Loucy (cell line): ENCODE measurements at regions not wholly inside any gene's neighbourhood (a gene's known extent, or its start where the extent isn't known, plus 50 kb on each side); places are given as distances from the start of the nearest gene placed in this dataset.

Source experiments
- H2AFZ ChIP-seq: fragments of 200-600 bp; sonication (generic); 2 replicates; pipeline ENCODE4 v1.6.0; 2016; ENCODE audit warnings: antibody characterized with exemption, mild to moderate bottlenecking, low read length, moderate library complexity
- H3F3A ChIP-seq: fragments of 200-600 bp; 2 replicates; pipeline ENCODE4 v1.6.0; 2016; ENCODE audit warnings: antibody characterized with exemption, low read depth, mild to moderate bottlenecking
- H3K27me3 ChIP-seq: fragments of 200-600 bp; sonication (generic); 2 replicates; pipeline ENCODE4 v1.6.1; 2014; ENCODE audit warnings: low read length, mild to moderate bottlenecking; ENCODE audit not compliant: insufficient read depth, poor library complexity, severe bottlenecking
- H3K36me3 ChIP-seq: fragments of 200-600 bp; sonication (generic); 2 replicates; pipeline ENCODE4 v1.6.1; 2016; ENCODE audit warnings: low read length; ENCODE audit not compliant: insufficient read depth
- H3K4me1 ChIP-seq: fragments of 200-600 bp; sonication (generic); 2 replicates; pipeline ENCODE4 v1.5.1; 2014; ENCODE audit warnings: low read length, mild to moderate bottlenecking; ENCODE audit not compliant: insufficient read depth, poor library complexity, severe bottlenecking
- H3K4me2 ChIP-seq: fragments of 200-600 bp; sonication (generic); 2 replicates; pipeline ENCODE4 v1.6.0; 2014; ENCODE audit warnings: antibody characterized with exemption, low read length, low read depth, mild to moderate bottlenecking; ENCODE audit not compliant: poor library complexity, severe bottlenecking
- H3K4me3 ChIP-seq: fragments of 200-600 bp; sonication (generic); 2 replicates; pipeline ENCODE4 v1.5.1; 2014; ENCODE audit warnings: low read length, mild to moderate bottlenecking, mixed read lengths; ENCODE audit not compliant: poor library complexity, severe bottlenecking
- H3K79me2 ChIP-seq: fragments of 200-600 bp; sonication (generic); 2 replicates; pipeline ENCODE4 v1.6.1; 2014; ENCODE audit warnings: low read length; ENCODE audit not compliant: insufficient read depth
- H3K9ac ChIP-seq: fragments of 200-600 bp; sonication (generic); 2 replicates; pipeline ENCODE4 v1.6.0; 2014; ENCODE audit warnings: mild to moderate bottlenecking, low read depth, low read length, moderate library complexity; ENCODE audit not compliant: poor library complexity, severe bottlenecking
- H3K9me2 ChIP-seq: fragments of 200-600 bp; sonication (generic); replicated peaks from 2 replicates; pipeline ENCODE4 v1.6.1; 2016; ENCODE audit warnings: low read depth, low read length, mixed read lengths
- H3K9me3 ChIP-seq: fragments of 200-600 bp; sonication (generic); 2 replicates; pipeline ENCODE4 v1.6.1; 2014; ENCODE audit warnings: mild to moderate bottlenecking, antibody characterized with exemption, low read length, low read depth; ENCODE audit not compliant: insufficient read depth
- H4K20me1 ChIP-seq: fragments of 200-600 bp; sonication (generic); 2 replicates; pipeline ENCODE4 v1.6.0; 2014; ENCODE audit warnings: antibody characterized with exemption, low read length, mild to moderate bottlenecking; ENCODE audit not compliant: insufficient read depth, poor library complexity, severe bottlenecking
- CTCF ChIP-seq: fragments of 200-600 bp; sonication (generic); conservative IDR thresholded peaks from 2 replicates; pipeline ENCODE4 v1.5.1; 2014; ENCODE audit warnings: mild to moderate bottlenecking, antibody characterized with exemption, low read length
- EZH2phosphoT487 ChIP-seq: fragments of 200-600 bp; IDR thresholded peaks from 2 replicates; pipeline ENCODE4 v1.6.1; 2018; ENCODE audit warnings: antibody characterized with exemption, mild to moderate bottlenecking, moderate library complexity, borderline replicate concordance

GRCh38 chr5:63823583-63823982 lies 138.7 kb downstream of the HTR1A start:
- Histone ChIP-seq H3K4me3 (no peak overlapping the region), H3K9ac (no peak overlapping the region), H3K27me3 (no peaks in the 10 kb centered on the region), H3K9me3 (no peaks in the 10 kb centered on the region), H2AFZ (no peak overlapping the region), H3K79me2 (no peaks in the 10 kb centered on the region), H3K9me2 (no peaks in the 10 kb centered on the region), H3K4me1 (no peaks in the 10 kb centered on the region), H3K36me3 (no peaks in the 10 kb centered on the region), H4K20me1 (no peaks in the 10 kb centered on the region), H3F3A (no peaks in the 10 kb centered on the region), H3K4me2 (no peak overlapping the region)
- no peak for TF ChIP-seq EZH2phosphoT487
- TF ChIP-seq CTCF: no peak

GRCh38 chr5:63822614-63823013 lies 139.6 kb downstream of the HTR1A start:
- H3K4me2 ChIP-seq: no peak overlapping the region
- no peaks in the 10 kb centered on the region for H3K4me1 ChIP-seq
- no peaks in the 10 kb centered on the region for H3K79me2 ChIP-seq
- no peaks in the 10 kb centered on the region for H3K9me3 ChIP-seq
- no peaks in the 10 kb centered on the region for H3K9me2 ChIP-seq
- no peak overlapping the region for H3K9ac ChIP-seq
- TF ChIP-seq CTCF: no peak
- no peak for TF ChIP-seq EZH2phosphoT487
- H3K36me3 ChIP-seq: no peaks in the 10 kb centered on the region
- H3K27me3 ChIP-seq: no peaks in the 10 kb centered on the region
- no peaks in the 10 kb centered on the region for H3F3A ChIP-seq
- H3K4me3 ChIP-seq: no peak overlapping the region
- H4K20me1 ChIP-seq: no peaks in the 10 kb centered on the region
- no peak overlapping the region for H2AFZ ChIP-seq

GRCh38 chr5:63820577-63820976 lies 141.7 kb downstream of the HTR1A start:
- Histone ChIP-seq H2AFZ (no peak overlapping the region), H3K9me3 (no peaks in the 10 kb centered on the region)

More at GRCh38 chr5:63820577-63820976, 141.7 kb downstream of the HTR1A start:
- Histone ChIP-seq H3K4me1 (no peaks in the 10 kb centered on the region), H3K4me3 (no peak overlapping the region), H3K9me2 (no peaks in the 10 kb centered on the region), H3K4me2 (no peak overlapping the region), H4K20me1 (no peaks in the 10 kb centered on the region), H3K36me3 (no peaks in the 10 kb centered on the region), H3K79me2 (no peaks in the 10 kb centered on the region), H3K27me3 (no peaks in the 10 kb centered on the region), H3F3A (no peaks in the 10 kb centered on the region), H3K9ac (no peak overlapping the region)
- TF ChIP-seq EZH2phosphoT487 (no peak), CTCF (no peak)
